Gastrocnemius medialis (tissue), 4 donors: ENCODE measurements at regions not wholly inside any gene's neighbourhood (a gene's known extent, or its start where the extent isn't known, plus 50 kb on each side); places are given as distances from the start of the nearest gene placed in this dataset.

Experiments used
- ATAC-seq, 2 donors: fragments of 150-250 bp; one replicate each; pipeline ENCODE4 v1.9.1; 2016
- DNase-seq, 2 donors: peaks; one replicate each; pipeline ENCODE4 v3.0.0-alpha.2; 2019
- H3K27ac ChIP-seq, 4 donors: fragments of 200-600 bp; sonication (generic); 1 replicate in 1 of 4; 2 replicates in 3 of 4; pipeline ENCODE4 v1.5.1; 2016 to 2018; ENCODE audit warnings: mild to moderate bottlenecking in 2 of 4, moderate library complexity in 1 of 4
- H3K27me3 ChIP-seq, 3 donors: fragments of 200-600 bp; sonication (generic) in 2 of 3; 1 replicate in 1 of 3; 2 replicates in 2 of 3; pipeline versions ENCODE4 v1.5.1 to v1.6.0; 2016 to 2019; ENCODE audit warnings: mild to moderate bottlenecking in 1 of 3, moderate library complexity in 1 of 3
- H3K36me3 ChIP-seq, 2 donors: fragments of 200-600 bp; sonication (generic) in 1 of 2; one replicate each; pipeline ENCODE4 v1.5.1; 2017 to 2018
- H3K4me1 ChIP-seq, 2 donors: fragments of 200-600 bp; sonication (generic) in 1 of 2; one replicate each; pipeline ENCODE4 v1.5.1; 2016 to 2017; ENCODE audit warnings: mild to moderate bottlenecking in 2 of 2
- H3K4me3 ChIP-seq, 4 donors: fragments of 200-600 bp; sonication (generic) in 3 of 4; 1 replicate in 1 of 4; 2 replicates in 3 of 4; pipeline ENCODE4 v1.5.1; 2016 to 2019; ENCODE audit warnings: mild to moderate bottlenecking in 2 of 4
- H3K9me3 ChIP-seq, 3 donors: fragments of 200-600 bp; sonication (generic) in 2 of 3; 1 replicate in 1 of 3; 2 replicates in 2 of 3; pipeline ENCODE4 v1.5.1; 2016 to 2019
- POLR2A ChIP-seq, 2 donors: fragments of 450-650 bp; IDR thresholded peaks; one replicate each; pipeline ENCODE4 v1.6.1; 2017; ENCODE audit warnings: antibody characterized with exemption in 2 of 2, mild to moderate bottlenecking in 2 of 2, moderate library complexity in 2 of 2
- in situ Hi-C, 4 donors: fragments of 200-750 bp; cut with MboI; loops; one replicate each; pipeline versions ENCODE4 v1.15.0 to v1.8.0; 2017; ENCODE audit warnings: low sequenced_read_pairs in 4 of 4
- intact Hi-C: fragments of 100-400 bp; cut with DNase I; formaldehyde crosslinking; loops from one replicate; pipeline ENCODE4 v1.15.1; 2023; ENCODE audit warnings: low total_unique reads
- TF ChIP-seq, protein P1 (sequence below), 5 experiments: fragments of 450-650 bp in 3 of 5; fragments of 200-600 bp in 2 of 5; sonication (generic) in 2 of 5; IDR thresholded peaks in 4 of 5; conservative IDR thresholded peaks in 1 of 5; 1 replicate in 4 of 5; 2 replicates in 1 of 5; pipeline ENCODE4 v1.5.1; 2016 to 2019; ENCODE audit warnings: antibody characterized with exemption in 5 of 5, mild to moderate bottlenecking in 3 of 5, moderate library complexity in 3 of 5

DNA sequence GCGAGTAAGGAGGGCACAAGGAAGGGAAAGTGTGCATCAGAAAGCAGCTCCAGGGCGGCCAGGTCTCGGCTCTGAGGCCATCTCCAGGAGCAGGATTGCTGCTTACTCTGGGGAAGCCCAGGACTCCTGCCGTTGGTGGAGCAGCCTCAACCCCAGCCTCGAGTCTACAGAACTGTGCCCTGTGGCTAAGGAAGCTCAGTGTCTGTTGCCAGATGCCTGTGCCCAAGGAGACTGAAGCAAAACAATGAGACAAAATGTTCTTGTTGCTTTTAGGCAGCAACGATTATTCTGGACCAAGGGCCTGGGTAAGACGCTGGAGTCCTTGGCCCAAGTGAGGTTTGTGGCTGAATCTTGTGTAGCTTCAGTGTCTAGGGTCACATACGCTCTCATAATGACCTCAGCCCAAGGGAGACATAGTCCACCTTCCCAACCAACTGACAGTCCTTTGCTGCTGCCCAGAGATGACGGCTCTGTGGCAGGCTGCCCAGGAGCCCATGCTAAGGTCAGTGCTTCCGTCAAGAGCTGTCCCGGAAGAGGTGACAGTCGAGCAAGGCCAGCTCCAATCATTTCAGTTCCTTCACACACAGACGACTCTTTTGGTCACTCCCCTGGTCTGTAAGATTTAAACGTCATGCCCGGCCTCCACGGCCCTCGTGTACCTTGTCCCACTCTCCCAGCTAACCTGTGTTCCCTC, 223.8 kb downstream of the TTC32 start:
- Histone ChIP-seq H3K27me3 (no peaks in the 10 kb centered on the region), H3K27ac (no peak overlapping the region), H3K36me3 (no peaks in the 10 kb centered on the region), H3K9me3 (no peaks in the 10 kb centered on the region), H3K4me3 (no peak overlapping the region), H3K4me1 (peaks cover 3 to 7% of the 10 kb centered on the region in 2 donors)
- intact Hi-C loops: no loop called here
- DNase-seq (peak in 1 of 2 donors; percentile 24), ATAC-seq (peak in 1 of 2 donors; percentile 33)
- TF ChIP-seq POLR2A (IDR thresholded peaks at IDR 0.05): no peak
- TF ChIP-seq, protein P1, sequence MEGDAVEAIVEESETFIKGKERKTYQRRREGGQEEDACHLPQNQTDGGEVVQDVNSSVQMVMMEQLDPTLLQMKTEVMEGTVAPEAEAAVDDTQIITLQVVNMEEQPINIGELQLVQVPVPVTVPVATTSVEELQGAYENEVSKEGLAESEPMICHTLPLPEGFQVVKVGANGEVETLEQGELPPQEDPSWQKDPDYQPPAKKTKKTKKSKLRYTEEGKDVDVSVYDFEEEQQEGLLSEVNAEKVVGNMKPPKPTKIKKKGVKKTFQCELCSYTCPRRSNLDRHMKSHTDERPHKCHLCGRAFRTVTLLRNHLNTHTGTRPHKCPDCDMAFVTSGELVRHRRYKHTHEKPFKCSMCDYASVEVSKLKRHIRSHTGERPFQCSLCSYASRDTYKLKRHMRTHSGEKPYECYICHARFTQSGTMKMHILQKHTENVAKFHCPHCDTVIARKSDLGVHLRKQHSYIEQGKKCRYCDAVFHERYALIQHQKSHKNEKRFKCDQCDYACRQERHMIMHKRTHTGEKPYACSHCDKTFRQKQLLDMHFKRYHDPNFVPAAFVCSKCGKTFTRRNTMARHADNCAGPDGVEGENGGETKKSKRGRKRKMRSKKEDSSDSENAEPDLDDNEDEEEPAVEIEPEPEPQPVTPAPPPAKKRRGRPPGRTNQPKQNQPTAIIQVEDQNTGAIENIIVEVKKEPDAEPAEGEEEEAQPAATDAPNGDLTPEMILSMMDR (IDR thresholded peaks at IDR 0.05 in 4 of 5, conservative IDR thresholded peaks at IDR 0.05 in 1 of 5): no peak
- in situ Hi-C loops: no loop called here

DNA sequence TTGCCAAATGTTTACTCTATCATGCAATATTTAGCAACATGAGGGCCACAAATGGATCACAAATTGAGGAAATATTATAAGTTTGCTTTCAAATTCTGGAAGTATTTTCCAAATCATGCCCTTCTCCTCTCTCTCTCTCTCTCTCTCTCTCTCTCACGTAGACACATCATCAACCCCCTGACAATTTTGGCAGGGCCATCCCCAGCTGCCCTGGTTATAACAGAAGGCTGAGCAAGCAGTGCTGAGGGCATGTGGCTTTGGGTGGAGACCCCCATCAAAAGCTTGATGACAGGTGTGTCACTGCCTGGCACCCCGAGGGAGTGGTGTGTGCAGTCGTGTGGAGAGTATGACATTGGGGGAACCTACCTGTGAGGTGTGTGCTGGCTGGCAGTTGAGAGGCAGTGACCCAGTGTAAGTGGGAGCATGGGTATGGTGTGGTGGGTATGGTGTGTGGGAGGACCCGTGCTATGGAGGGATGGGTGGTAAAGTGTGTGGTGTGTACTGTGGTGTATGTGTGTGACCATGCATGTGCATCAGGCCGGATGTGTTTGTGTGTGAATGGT, 224.5 kb downstream of the TTC32 start:
- peaks cover 0 to 6% of the 10 kb centered on the region in 2 donors for H3K4me1 ChIP-seq
- no peak overlapping the region for H3K4me3 ChIP-seq
- no peaks in the 10 kb centered on the region for H3K36me3 ChIP-seq
- H3K27ac ChIP-seq: no peak overlapping the region
- intact Hi-C loops (no loop called here), in situ Hi-C loops (no loop called here)
- ATAC-seq: no peak
- no peaks in the 10 kb centered on the region for H3K9me3 ChIP-seq
- no peak for DNase-seq
- no peaks in the 10 kb centered on the region for H3K27me3 ChIP-seq
- TF ChIP-seq POLR2A (IDR thresholded peaks at IDR 0.05): no peak
- TF ChIP-seq, protein P1 (IDR thresholded peaks at IDR 0.05 in 4 of 5, conservative IDR thresholded peaks at IDR 0.05 in 1 of 5): no peak

DNA sequence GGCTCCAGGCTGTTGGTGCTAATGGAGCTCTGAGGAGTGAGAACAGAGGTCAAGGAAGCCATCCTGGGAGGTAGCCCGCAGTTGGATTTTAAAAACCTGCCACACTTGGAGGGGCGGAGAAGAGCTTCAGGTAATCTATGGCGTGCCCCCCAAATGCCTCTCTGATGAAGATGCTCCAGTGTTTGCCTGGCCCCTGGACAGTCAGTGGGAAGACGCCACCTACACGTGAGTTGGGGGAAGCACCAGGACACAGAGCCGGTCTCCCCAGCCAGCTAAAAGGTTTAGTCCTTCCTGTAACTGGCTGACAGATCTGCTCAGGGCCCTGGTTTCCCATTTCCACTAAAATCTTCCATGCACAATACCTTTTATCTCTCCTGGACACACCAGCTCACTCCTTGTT, 225.0 kb downstream of the TTC32 start:
- in situ Hi-C loops (no loop called here), intact Hi-C loops (no loop called here)
- no peak overlapping the region for H3K27ac ChIP-seq

DNA sequence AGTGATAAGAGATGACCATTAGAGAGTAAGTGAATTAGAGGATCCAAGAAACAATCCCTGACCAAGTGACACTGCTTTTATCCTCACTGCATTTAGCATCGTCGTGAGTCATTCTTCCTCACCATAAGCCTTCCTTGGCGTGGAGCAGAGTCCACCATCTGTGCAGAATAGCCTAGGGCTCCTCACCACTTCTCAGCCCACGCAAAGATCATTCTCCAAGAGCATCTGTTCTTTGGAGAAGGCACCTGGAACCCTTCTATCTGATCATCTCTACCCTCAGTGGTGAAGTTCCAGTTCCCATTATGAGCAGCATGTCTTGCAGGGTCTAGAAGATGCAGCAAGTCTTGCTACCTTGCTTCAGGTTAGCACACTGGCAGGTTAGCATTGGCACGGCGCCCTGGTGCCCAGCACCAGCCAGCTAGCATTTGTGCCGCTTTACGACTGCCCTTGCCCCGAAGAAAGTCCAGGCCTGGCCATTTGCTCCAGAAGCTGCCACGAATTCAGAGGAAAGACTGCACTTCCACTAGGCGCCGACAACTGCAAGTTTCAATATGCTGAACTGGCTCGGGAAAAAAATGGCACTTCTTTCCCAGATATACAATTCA, 225.8 kb downstream of the TTC32 start:
- Histone ChIP-seq H3K36me3 (no peaks in the 10 kb centered on the region), H3K4me3 (no peak overlapping the region), H3K27me3 (no peaks in the 10 kb centered on the region), H3K27ac (no peak overlapping the region), H3K4me1 (peaks cover 0 to 6% of the 10 kb centered on the region in 2 donors), H3K9me3 (no peaks in the 10 kb centered on the region)
- no peak for ATAC-seq
- TF ChIP-seq, protein P1 (IDR thresholded peaks at IDR 0.05 in 4 of 5, conservative IDR thresholded peaks at IDR 0.05 in 1 of 5): no peak
- no peak for TF ChIP-seq POLR2A (IDR thresholded peaks at IDR 0.05)
- in situ Hi-C loops (no loop called here), intact Hi-C loops (no loop called here)
- DNase-seq: no peak

More for the DNA sequence above, 225.0 kb downstream of the TTC32 start:
- Histone ChIP-seq H3K36me3 (no peaks in the 10 kb centered on the region), H3K27me3 (no peaks in the 10 kb centered on the region), H3K4me3 (no peak overlapping the region), H3K9me3 (no peaks in the 10 kb centered on the region), H3K4me1 (peaks cover 0 to 6% of the 10 kb centered on the region in 2 donors)
- ATAC-seq (no peak), DNase-seq (no peak)
- TF ChIP-seq POLR2A (IDR thresholded peaks at IDR 0.05): no peak
- TF ChIP-seq, protein P1 (IDR thresholded peaks at IDR 0.05 in 4 of 5, conservative IDR thresholded peaks at IDR 0.05 in 1 of 5): no peak
